Choroid plexus epithelial cell (primary cell): ENCODE measurements at regions not wholly inside any gene's neighbourhood (a gene's known extent, or its start where the extent isn't known, plus 50 kb on each side); places are given as distances from the start of the nearest gene placed in this dataset.
A peak's percentile ranks its signal among the peaks of the same experiment; 100 is the strongest.

Source experiments
- DNase-seq: peaks from one replicate; pipeline ENCODE4 v3.0.0-alpha.2; 2010; ENCODE audit warnings: low read depth
- H3K4me3 ChIP-seq: 2 replicates; pipeline ENCODE4 v1.5.1; 2011; ENCODE audit warnings: low read depth, mild to moderate bottlenecking, control low read depth, low read length, moderate library complexity
- TF ChIP-seq, protein P1 (sequence below): conservative IDR thresholded peaks from 2 replicates; pipeline ENCODE4 v1.5.1; 2011; ENCODE audit warnings: low read depth, mild to moderate bottlenecking, control low read depth, inconsistent platforms, low read length, moderate library complexity

DNA sequence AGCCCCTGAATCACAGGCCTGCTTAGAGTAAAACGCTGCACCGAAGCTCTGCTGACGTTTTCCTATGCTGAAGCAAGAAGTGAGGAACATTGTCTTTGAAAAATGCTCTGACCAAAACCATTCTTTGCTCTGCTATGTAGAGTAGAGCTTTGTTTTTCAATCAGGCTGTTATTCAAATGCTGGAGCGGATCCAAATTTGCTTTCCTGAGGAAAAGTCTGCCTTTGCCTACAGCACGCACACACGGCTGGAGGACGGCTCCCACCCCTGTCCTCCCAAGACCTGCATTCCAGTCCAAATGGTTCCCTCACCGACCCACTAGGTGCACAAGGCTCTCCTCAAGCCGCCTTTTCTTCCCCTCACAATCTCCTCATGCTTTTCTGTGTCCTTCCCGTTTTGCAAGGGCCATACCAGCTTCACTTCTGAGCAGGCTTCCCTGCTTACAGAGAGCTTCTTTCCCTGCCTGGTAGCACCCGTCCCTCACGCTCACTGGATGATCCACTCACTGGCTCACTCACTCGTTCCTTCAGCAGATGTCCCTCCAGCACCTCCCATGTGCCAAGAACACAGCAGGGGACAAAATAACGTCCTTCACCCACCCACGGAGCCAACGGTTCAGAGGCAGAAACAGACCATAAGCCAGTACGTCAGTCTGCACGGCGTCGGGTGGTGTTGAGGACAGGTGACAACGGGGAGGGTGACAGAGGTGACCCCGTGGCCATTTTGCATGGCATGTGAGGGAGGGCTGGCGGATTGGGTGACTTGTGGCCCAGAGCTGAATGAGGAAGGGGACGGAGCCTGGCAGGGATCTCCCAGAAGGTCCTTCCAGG lies 137.9 kb upstream of the NEDD9 start:
- peak; percentile 54 for DNase-seq
- no peak overlapping the region for H3K4me3 ChIP-seq
- TF ChIP-seq, protein P1, sequence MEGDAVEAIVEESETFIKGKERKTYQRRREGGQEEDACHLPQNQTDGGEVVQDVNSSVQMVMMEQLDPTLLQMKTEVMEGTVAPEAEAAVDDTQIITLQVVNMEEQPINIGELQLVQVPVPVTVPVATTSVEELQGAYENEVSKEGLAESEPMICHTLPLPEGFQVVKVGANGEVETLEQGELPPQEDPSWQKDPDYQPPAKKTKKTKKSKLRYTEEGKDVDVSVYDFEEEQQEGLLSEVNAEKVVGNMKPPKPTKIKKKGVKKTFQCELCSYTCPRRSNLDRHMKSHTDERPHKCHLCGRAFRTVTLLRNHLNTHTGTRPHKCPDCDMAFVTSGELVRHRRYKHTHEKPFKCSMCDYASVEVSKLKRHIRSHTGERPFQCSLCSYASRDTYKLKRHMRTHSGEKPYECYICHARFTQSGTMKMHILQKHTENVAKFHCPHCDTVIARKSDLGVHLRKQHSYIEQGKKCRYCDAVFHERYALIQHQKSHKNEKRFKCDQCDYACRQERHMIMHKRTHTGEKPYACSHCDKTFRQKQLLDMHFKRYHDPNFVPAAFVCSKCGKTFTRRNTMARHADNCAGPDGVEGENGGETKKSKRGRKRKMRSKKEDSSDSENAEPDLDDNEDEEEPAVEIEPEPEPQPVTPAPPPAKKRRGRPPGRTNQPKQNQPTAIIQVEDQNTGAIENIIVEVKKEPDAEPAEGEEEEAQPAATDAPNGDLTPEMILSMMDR: no peak

DNA sequence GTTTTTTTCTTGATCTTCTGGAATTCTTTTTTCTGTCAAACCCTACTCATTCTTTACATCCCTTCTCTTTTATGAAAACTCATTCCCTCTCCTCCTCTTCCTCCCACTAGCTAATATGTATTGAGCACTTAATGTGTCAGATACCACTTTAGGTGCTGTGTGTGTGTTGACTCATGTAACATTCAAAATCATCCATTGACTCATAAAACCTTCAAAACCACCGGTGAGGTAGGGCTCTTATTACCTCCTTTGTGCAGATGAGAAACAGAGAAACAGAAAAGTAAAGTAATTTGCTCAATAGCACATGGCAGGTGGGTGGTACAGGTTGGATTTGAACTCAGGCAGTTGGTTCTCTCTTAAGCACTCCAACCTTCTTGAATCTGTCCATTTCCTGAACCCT lies 136.3 kb upstream of the NEDD9 start:
- TF ChIP-seq, protein P1: no peak
- DNase-seq: no peak
- H3K4me3 ChIP-seq: no peak overlapping the region

DNA sequence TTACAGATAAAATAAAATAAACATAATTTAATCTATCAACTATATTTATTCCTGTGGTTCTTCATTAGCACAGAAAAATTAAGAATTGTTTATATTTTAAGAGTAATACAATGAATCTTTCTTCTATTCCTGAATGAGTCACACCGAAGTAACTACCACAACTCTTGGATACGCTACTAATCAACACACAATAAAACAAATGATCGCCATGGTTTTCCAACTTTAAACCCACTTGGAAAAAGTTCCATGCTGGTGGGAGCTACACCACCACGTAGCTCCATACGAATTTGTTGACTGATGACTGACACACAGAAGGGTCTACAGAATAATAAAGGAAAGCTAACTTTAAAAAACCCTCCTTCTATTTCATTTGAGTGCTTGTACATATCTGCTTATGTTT lies 135.8 kb upstream of the NEDD9 start:
- TF ChIP-seq, protein P1: no peak
- DNase-seq: no peak
- no peak overlapping the region for H3K4me3 ChIP-seq

DNA sequence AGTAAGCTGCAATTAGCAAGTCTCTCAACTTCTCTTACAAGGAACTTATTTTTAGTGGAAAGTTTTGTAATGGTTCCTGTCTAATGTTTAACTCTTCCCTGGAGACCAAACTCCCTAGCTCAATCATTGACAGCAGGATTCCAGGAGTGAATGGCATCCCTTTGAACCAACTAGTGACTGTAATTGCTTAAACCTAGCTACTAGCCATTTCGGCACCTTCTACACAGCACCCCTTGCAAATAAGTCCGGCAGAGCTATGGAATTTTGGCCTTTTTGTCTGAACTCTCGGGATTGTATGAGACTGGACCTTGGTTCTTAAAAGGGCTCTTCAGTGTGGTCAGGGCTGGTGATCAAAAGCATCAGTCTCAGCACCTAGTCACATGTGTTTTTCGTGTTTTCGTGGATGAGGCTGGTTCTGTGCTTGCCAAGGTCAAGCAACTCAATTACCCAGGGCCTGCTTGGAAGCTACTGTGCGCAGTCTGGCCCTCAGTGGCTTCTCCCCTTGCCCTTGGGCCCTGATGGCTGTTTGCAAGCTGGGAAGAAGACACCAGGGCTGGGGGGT lies 135.3 kb upstream of the NEDD9 start:
- TF ChIP-seq, protein P1: no peak
- no peak overlapping the region for H3K4me3 ChIP-seq
- DNase-seq: no peak

DNA sequence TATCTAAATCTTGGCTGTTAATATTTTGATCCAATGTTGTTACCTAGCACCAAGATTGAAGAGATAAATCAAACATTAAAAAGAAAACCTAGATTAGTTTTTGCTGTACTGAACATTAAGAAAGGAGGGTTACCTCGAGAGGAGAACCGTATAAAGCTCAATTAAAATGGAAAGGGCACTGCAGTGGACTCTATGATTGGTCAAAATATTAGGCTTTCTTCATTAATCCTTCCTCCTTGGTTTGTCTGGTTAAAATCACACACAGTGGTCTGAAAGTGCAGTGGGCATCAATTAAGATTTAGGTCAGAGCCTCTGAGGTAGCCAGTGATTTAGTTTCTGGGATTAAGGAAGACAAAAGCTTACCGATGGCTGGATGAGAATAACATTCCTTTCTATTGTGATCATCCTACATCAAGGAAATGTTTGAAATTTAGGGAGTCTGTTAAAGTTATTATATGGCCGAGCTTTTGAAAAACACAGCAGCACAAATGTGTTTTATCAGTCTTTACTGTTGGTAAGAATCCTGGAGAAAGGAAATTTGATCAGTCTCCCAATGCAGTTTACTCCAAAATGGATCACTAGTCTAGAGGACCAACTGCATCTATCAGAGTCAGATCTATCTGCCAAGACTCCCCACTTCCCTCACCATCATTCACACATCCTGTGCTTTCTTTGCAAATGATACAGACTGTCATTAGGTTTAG lies 134.6 kb upstream of the NEDD9 start:
- DNase-seq: no peak
- TF ChIP-seq, protein P1: no peak
- H3K4me3 ChIP-seq: no peak overlapping the region

DNA sequence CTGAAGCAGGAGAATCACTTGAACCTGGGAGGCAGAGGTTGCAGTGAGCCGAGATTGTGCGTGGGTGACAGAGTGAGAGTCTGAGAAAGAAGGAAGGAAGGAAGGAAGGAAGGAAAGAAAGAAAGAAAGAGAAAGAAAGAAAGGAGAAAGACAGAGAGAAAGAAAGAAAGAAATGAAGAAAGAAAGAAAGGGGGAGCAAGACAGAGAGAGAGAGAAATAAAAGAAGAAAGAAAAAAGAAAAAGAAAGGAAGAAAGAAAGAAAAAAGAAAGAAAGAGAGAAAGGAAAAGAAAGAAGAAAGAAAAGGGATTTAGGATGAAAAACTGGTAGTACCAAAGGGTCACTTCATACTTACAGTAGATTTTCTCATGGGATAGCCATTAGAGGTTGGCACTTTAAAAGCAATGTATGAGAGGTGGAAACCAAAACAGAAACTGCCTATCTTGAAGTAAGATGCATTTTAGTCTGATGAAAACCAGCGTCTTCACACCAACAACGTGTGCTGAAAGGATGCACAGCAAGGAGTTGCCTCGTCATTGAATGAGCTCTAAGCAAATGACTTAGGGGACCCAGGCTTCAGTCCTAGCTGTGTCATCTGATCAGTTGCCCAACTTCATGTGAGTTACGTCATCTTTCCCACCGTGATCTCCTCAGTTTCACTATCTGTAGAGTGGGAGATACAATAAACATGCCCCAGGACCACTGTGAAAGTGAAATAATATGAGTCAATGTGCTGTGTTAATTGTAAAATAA lies 133.9 kb upstream of the NEDD9 start:
- TF ChIP-seq, protein P1: no peak
- DNase-seq: no peak
- no peak overlapping the region for H3K4me3 ChIP-seq
